IMR-90 (cell line): ENCODE measurements at regions not wholly inside any gene's neighbourhood (a gene's known extent, or its start where the extent isn't known, plus 50 kb on each side); places are given as distances from the start of the nearest gene placed in this dataset.

Experiments used
- ATAC-seq: fragments of 200-7000 bp; cut with Tn5 transposase; 2 replicates; pipeline ENCODE4 v1.9.1; 2020; ENCODE audit warnings: low read depth, mild to moderate bottlenecking, moderate library complexity
- BruUV-seq: library from RNA; stranded (reverse); fragments of 400-500 nt; replicated peaks from 2 replicates; lab custom pipeline; 2021; lab: Mats Ljungman, UMichigan
- CTCF ChIA-PET: fragments of 300-600 bp; formaldehyde crosslinking; extraction: SDS; loops from one replicate; lab custom pipeline; 2021; ENCODE audit warnings: antibody characterized with exemption; lab: Yijun Ruan, JAX
- POLR2A ChIA-PET: fragments of 300-600 bp; sonication (Branson Sonifier 250); formaldehyde crosslinking; loops from one replicate; lab custom pipeline; 2022; ENCODE audit warnings: antibody characterized with exemption; ENCODE audit not compliant: unreplicated experiment; lab: Charles Lee
- DNase-seq: peaks from one replicate; pipeline ENCODE4 v3.0.0; 2013
- H2AFZ ChIP-seq: replicated peaks from 2 replicates; pipeline ENCODE3; 2013; ENCODE audit warnings: low read length, mild to moderate bottlenecking; ENCODE audit not compliant: poor library complexity
- H2AK5ac ChIP-seq: 2 replicates; pipeline ENCODE4 v1.6.1; 2013; ENCODE audit warnings: low read depth, low read length, inconsistent platforms
- H2AK9ac ChIP-seq: replicated peaks from 2 replicates; pipeline ENCODE3; 2013; ENCODE audit warnings: mild to moderate bottlenecking, low read depth, low read length, moderate library complexity; ENCODE audit not compliant: poor library complexity
- H2BK120ac ChIP-seq: 2 replicates; pipeline ENCODE4 v1.6.1; 2013; ENCODE audit warnings: low read depth, low read length, inconsistent platforms
- H2BK15ac ChIP-seq: 3 replicates; pipeline ENCODE4 v1.6.1; 2013; ENCODE audit warnings: low read depth, low read length, inconsistent platforms
- H2BK20ac ChIP-seq: 2 replicates; pipeline ENCODE4 v1.6.1; 2013; ENCODE audit warnings: low read depth, mild to moderate bottlenecking, inconsistent platforms, low read length, moderate library complexity
- H2BK5ac ChIP-seq: 2 replicates; pipeline ENCODE4 v1.6.1; 2013; ENCODE audit warnings: mild to moderate bottlenecking, low read depth, low read length, inconsistent platforms; ENCODE audit not compliant: poor library complexity, severe bottlenecking
- H3K14ac ChIP-seq: replicated peaks from 2 replicates; pipeline ENCODE4 v1.6.1; 2013; ENCODE audit warnings: low read depth, low read length, inconsistent platforms
- H3K18ac ChIP-seq: 2 replicates; pipeline ENCODE4 v1.6.1; 2013; ENCODE audit warnings: low read depth, low read length, control low read depth
- H3K23ac ChIP-seq: 2 replicates; pipeline ENCODE4 v1.6.1; 2013; ENCODE audit warnings: low read depth, low read length, inconsistent platforms
- H3K27ac ChIP-seq: 2 replicates; pipeline ENCODE4 v1.5.1; 2013; ENCODE audit warnings: mild to moderate bottlenecking, control low read depth, low read length; ENCODE audit not compliant: insufficient read depth
- H3K27me3 ChIP-seq: 2 replicates; pipeline ENCODE4 v1.6.1; 2013; ENCODE audit warnings: low read length; ENCODE audit not compliant: control insufficient read depth, insufficient read depth
- H3K36me3 ChIP-seq: 2 replicates; pipeline ENCODE4 v1.6.1; 2013; ENCODE audit warnings: low read length, mixed read lengths; ENCODE audit not compliant: control insufficient read depth, insufficient read depth
- H3K4ac ChIP-seq: 2 replicates; pipeline ENCODE4 v1.6.1; 2013; ENCODE audit warnings: low read depth, low read length, inconsistent platforms
- H3K4me1 ChIP-seq: 2 replicates; pipeline ENCODE4 v1.6.1; 2013; ENCODE audit warnings: low read length, mixed read lengths; ENCODE audit not compliant: control insufficient read depth, insufficient read depth
- H3K4me2 ChIP-seq: 2 replicates; pipeline ENCODE4 v1.6.1; 2013; ENCODE audit warnings: low read depth, mild to moderate bottlenecking, control low read depth, low read length, moderate library complexity
- H3K4me3 ChIP-seq: 2 replicates; pipeline ENCODE4 v1.5.1; 2013; ENCODE audit warnings: low read depth, mild to moderate bottlenecking, control low read depth, low read length, moderate library complexity; ENCODE audit not compliant: insufficient read depth
- H3K56ac ChIP-seq: 2 replicates; pipeline ENCODE4 v1.6.1; 2013; ENCODE audit warnings: low read length, inconsistent platforms; ENCODE audit not compliant: insufficient read depth; ENCODE audit errors: extremely low read depth
- H3K79me1 ChIP-seq, 2 experiments: 2 replicates each; pipeline ENCODE4 v1.6.1; 2013; ENCODE audit warnings: low read length in 2 of 2, inconsistent platforms in 1 of 2, low read depth in 1 of 2
- H3K9ac ChIP-seq: 2 replicates; pipeline ENCODE4 v1.6.1; 2013; ENCODE audit warnings: low read depth, low read length, control low read depth
- H3K9me1 ChIP-seq: 2 replicates; pipeline ENCODE4 v1.6.1; 2013; ENCODE audit warnings: low read length, inconsistent platforms; ENCODE audit not compliant: insufficient read depth
- H3K9me3 ChIP-seq: 2 replicates; pipeline ENCODE4 v1.6.1; 2013; ENCODE audit warnings: low read length; ENCODE audit not compliant: control insufficient read depth, insufficient read depth
- H4K20me1 ChIP-seq: 2 replicates; pipeline ENCODE4 v1.6.1; 2013; ENCODE audit warnings: low read length, inconsistent platforms; ENCODE audit not compliant: insufficient read depth
- H4K5ac ChIP-seq: 2 replicates; pipeline ENCODE4 v1.6.1; 2013; ENCODE audit warnings: mild to moderate bottlenecking, low read depth, low read length, control low read depth
- H4K8ac ChIP-seq, 2 experiments: 2 replicates each; pipeline ENCODE4 v1.6.1; 2013; ENCODE audit warnings: low read depth in 2 of 2, low read length in 2 of 2, control low read depth in 1 of 2, inconsistent platforms in 1 of 2
- H4K91ac ChIP-seq: 2 replicates; pipeline ENCODE4 v1.6.1; 2013; ENCODE audit warnings: low read depth, low read length, inconsistent platforms; ENCODE audit not compliant: insufficient read depth
- BHLHE40 ChIP-seq: fragments of 150-350 bp; IDR thresholded peaks from 2 replicates; pipeline ENCODE4 v1.6.1; 2016; ENCODE audit warnings: mild to moderate bottlenecking, low read depth, low read length
- FOS ChIP-seq: fragments of 150-350 bp; IDR thresholded peaks from 2 replicates; pipeline ENCODE4 v1.6.1; 2016; ENCODE audit warnings: low read depth, low read length
- MAFK ChIP-seq: IDR thresholded peaks from 2 replicates; pipeline ENCODE4 v1.6.1; 2012; ENCODE audit warnings: low read depth, low read length, improper control_type of control experiment
- MAZ ChIP-seq: IDR thresholded peaks from 2 replicates; pipeline ENCODE4 v1.6.1; 2012; ENCODE audit warnings: low read depth, mild to moderate bottlenecking, low read length, improper control_type of control experiment, moderate library complexity, borderline replicate concordance
- MXI1 ChIP-seq: IDR thresholded peaks from 2 replicates; pipeline ENCODE4 v1.6.1; 2012; ENCODE audit warnings: low read depth, mild to moderate bottlenecking, low read length, moderate library complexity, borderline replicate concordance
- NFE2L2 ChIP-seq: fragments of 150-350 bp; IDR thresholded peaks from 2 replicates; pipeline ENCODE4 v1.6.1; 2016; ENCODE audit warnings: low read depth, mild to moderate bottlenecking, low read length
- POLR2A ChIP-seq: IDR thresholded peaks from 2 replicates; pipeline ENCODE4 v1.6.1; 2012; ENCODE audit warnings: mild to moderate bottlenecking, low read depth, low read length
- RCOR1 ChIP-seq: IDR thresholded peaks from 2 replicates; pipeline ENCODE4 v1.6.1; 2012; ENCODE audit warnings: mild to moderate bottlenecking, low read length, improper control_type of control experiment; ENCODE audit not compliant: insufficient replicate concordance
- WGBS, 2 experiments: methylation state at CpG; one replicate each; pipeline versions ENCODE4 v1.1.5 to v1.1.7; 2013; ENCODE audit warnings: missing lambda C conversion rate in 2 of 2; ENCODE audit not compliant: insufficient read length in 1 of 2; ENCODE audit errors: extremely low coverage in 2 of 2; 5-methylcytosine and 5-hydroxymethylcytosine counted together
- dilution Hi-C: fragments of 300-500 bp; cut with HindIII; formaldehyde crosslinking; loops from one replicate; pipeline ENCODE4 v1.14.3; 2018; ENCODE audit warnings: low sequenced_read_pairs; ENCODE audit not compliant: unreplicated experiment
- in situ Hi-C: fragments of 300-500 bp; cut with MboI; formaldehyde crosslinking; loops from 3 replicates; pipeline ENCODE4 v1.14.3; 2019; ENCODE audit warnings: low sequenced_read_pairs, inconsistent platforms, mixed read lengths
- intact Hi-C: fragments of 100-400 bp; cut with micrococcal nuclease; formaldehyde crosslinking; loops from 2 replicates; pipeline ENCODE4 v1.10.0; 2022
- TF ChIP-seq, protein P1 (sequence below): fragments of 150-350 bp; IDR thresholded peaks from 2 replicates; pipeline ENCODE4 v1.6.1; 2017; ENCODE audit warnings: mild to moderate bottlenecking, antibody characterized with exemption, low read length, low read depth

DNA sequence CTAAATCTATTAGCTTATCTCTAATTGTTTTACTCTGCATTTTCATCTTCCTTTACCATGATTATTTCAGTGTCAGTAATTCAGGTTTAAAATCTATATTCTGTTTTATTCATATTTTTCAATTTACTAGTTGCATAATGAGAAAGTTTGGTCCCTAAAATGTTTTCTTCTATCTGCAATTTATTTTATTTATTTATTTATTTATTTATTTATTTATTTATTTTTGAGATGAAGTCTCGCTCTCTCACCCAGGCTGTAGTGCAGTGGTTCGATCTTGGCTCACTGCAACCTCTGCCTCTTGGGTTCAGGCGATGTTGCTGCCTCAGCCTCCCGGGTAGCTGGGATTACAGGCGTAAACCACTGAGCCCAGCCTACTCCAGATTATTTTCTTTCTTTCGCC lies 1597.3 kb downstream of the CDH8 start:
- ChIA-PET CTCF (no interaction called here), POLR2A (no interaction called here)
- Histone ChIP-seq H2BK120ac (no peak overlapping the region), H3K9me3 (peaks cover 3% of the 10 kb centered on the region; the same call in 1 of the 2 replicates), H3K27me3 (no peaks in the 10 kb centered on the region), H2AK9ac (no peak overlapping the region), H3K4ac (no peak overlapping the region), H3K9me1 (no peaks in the 10 kb centered on the region), H3K4me3 (no peak overlapping the region), H4K91ac (no peak overlapping the region), H3K4me1 (no peaks in the 10 kb centered on the region), H4K5ac (no peak overlapping the region), H3K56ac (no peak overlapping the region), H3K14ac (no peak overlapping the region), H3K27ac (no peak overlapping the region), H4K20me1 (no peaks in the 10 kb centered on the region), H3K79me1 (no peaks in the 10 kb centered on the region), H2AFZ (no peak overlapping the region), H4K8ac (no peak overlapping the region), H3K4me2 (no peak overlapping the region), H2BK5ac (no peak overlapping the region), H3K36me3 (no peaks in the 10 kb centered on the region), H3K23ac (no peak overlapping the region), H2BK15ac (no peak overlapping the region), H3K18ac (no peak overlapping the region), H3K9ac (no peak overlapping the region), H2BK20ac (no peak overlapping the region), H2AK5ac (no peak overlapping the region)
- intact Hi-C loops = no loop called here
- no CpG with 5 or more reads among the region's 6 CpGs for WGBS, 2 experiments
- dilution Hi-C loops = no loop called here
- BruUV-seq = no TSS peak
- ATAC-seq (no peak), DNase-seq (no peak)
- in situ Hi-C loops = no loop called here
- TF ChIP-seq RCOR1 (no peak), NFE2L2 (no peak), FOS (no peak), MXI1 (no peak), BHLHE40 (no peak), POLR2A (no peak), MAZ (no peak), MAFK (no peak)
- TF ChIP-seq, protein P1, sequence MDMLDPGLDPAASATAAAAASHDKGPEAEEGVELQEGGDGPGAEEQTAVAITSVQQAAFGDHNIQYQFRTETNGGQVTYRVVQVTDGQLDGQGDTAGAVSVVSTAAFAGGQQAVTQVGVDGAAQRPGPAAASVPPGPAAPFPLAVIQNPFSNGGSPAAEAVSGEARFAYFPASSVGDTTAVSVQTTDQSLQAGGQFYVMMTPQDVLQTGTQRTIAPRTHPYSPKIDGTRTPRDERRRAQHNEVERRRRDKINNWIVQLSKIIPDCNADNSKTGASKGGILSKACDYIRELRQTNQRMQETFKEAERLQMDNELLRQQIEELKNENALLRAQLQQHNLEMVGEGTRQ = no peak
